Neural cell (in vitro differentiated cells): ENCODE measurements at regions not wholly inside any gene's neighbourhood (a gene's known extent, or its start where the extent isn't known, plus 50 kb on each side); places are given as distances from the start of the nearest gene placed in this dataset.

Experiments used
- H2AFZ ChIP-seq: fragments of 200-600, 300-800 bp; sonication (generic), shearing (Covaris generic); 2 replicates; pipeline ENCODE4 v1.6.0; 2014; ENCODE audit warnings: low read depth, mild to moderate bottlenecking, antibody characterized with exemption, low read length, moderate library complexity
- H3F3A ChIP-seq: fragments of 200-600 bp; shearing (Covaris generic); 2 replicates; pipeline ENCODE4 v1.6.1; 2016; ENCODE audit warnings: mild to moderate bottlenecking, moderate library complexity, mixed read lengths, antibody characterized with exemption, low read length; ENCODE audit not compliant: insufficient read depth, poor library complexity, severe bottlenecking
- H3K27ac ChIP-seq: fragments of 200-600, 300-800 bp; sonication (generic), shearing (Covaris generic); 2 replicates; pipeline ENCODE4 v1.5.1; 2014; ENCODE audit warnings: mild to moderate bottlenecking, low read length, moderate library complexity
- H3K27me3 ChIP-seq: fragments of 300-800, 200-600 bp; sonication (generic), shearing (Covaris generic); 2 replicates; pipeline ENCODE4 v1.6.0; 2014; ENCODE audit warnings: mild to moderate bottlenecking, low read depth, low read length, moderate library complexity; ENCODE audit not compliant: insufficient read depth
- H3K36me3 ChIP-seq: fragments of 300-800, 200-600 bp; sonication (generic), shearing (Covaris generic); 2 replicates; pipeline ENCODE4 v1.5.1; 2014; ENCODE audit warnings: mild to moderate bottlenecking, antibody characterized with exemption, low read length, moderate library complexity; ENCODE audit not compliant: insufficient read depth
- H3K4me2 ChIP-seq: fragments of 300-800, 200-600 bp; sonication (generic), shearing (Covaris generic); 2 replicates; pipeline ENCODE4 v1.6.0; 2014; ENCODE audit warnings: mild to moderate bottlenecking, low read length
- H3K4me3 ChIP-seq: fragments of 300-800, 200-600 bp; sonication (generic), shearing (Covaris generic); 2 replicates; pipeline ENCODE4 v1.5.1; 2014; ENCODE audit warnings: mild to moderate bottlenecking, low read length, moderate library complexity
- H3K79me2 ChIP-seq: fragments of 200-600 bp; shearing (Covaris generic); replicated peaks from 2 replicates; pipeline ENCODE4 v1.6.0; 2014; ENCODE audit warnings: mild to moderate bottlenecking, low read length, moderate library complexity; ENCODE audit not compliant: insufficient read depth
- H3K9ac ChIP-seq: fragments of 300-800, 200-600 bp; sonication (generic), shearing (Covaris generic); 2 replicates; pipeline ENCODE4 v1.6.1; 2016; ENCODE audit warnings: mild to moderate bottlenecking, low read length, mixed read lengths
- H3K9me2 ChIP-seq: fragments of 200-600 bp; shearing (Covaris generic); 2 replicates; pipeline ENCODE4 v1.6.1; 2016; ENCODE audit warnings: mild to moderate bottlenecking, low read length, mixed read lengths; ENCODE audit not compliant: insufficient read depth
- H3K9me3 ChIP-seq: fragments of 200-600, 300-800 bp; sonication (generic), shearing (Covaris generic); 2 replicates; pipeline ENCODE4 v1.6.1; 2016; ENCODE audit warnings: mild to moderate bottlenecking, mixed run types, low read length, moderate library complexity, mixed read lengths
- H4K20me1 ChIP-seq: fragments of 200-600 bp; shearing (Covaris generic); 2 replicates; pipeline ENCODE4 v1.6.1; 2016; ENCODE audit warnings: mild to moderate bottlenecking, mixed run types; ENCODE audit not compliant: insufficient read depth
- EP300 ChIP-seq: fragments of 450-650 bp; conservative IDR thresholded peaks from 2 replicates; pipeline ENCODE4 v1.6.1; 2014; ENCODE audit warnings: antibody characterized with exemption, mild to moderate bottlenecking, moderate library complexity; ENCODE audit not compliant: poor library complexity, severe bottlenecking
- EZH2 ChIP-seq: fragments of 200-600, 300-800 bp; shearing (Covaris generic), sonication (generic); IDR thresholded peaks from 2 replicates; pipeline ENCODE4 v1.6.1; 2014; ENCODE audit warnings: antibody characterized with exemption, low read length, borderline replicate concordance, mild to moderate bottlenecking; ENCODE audit not compliant: insufficient read depth, poor library complexity, severe bottlenecking
- MXI1 ChIP-seq: fragments of 450-650 bp; conservative IDR thresholded peaks from 2 replicates; pipeline ENCODE4 v1.6.1; 2014; ENCODE audit warnings: antibody characterized with exemption, mild to moderate bottlenecking; ENCODE audit not compliant: poor library complexity, severe bottlenecking
- POLR2AphosphoS5 ChIP-seq: IDR thresholded peaks from 2 replicates; pipeline ENCODE4 v1.6.1; 2012
- RAD21 ChIP-seq: fragments of 450-650 bp; conservative IDR thresholded peaks from 2 replicates; pipeline ENCODE4 v1.6.1; 2014; ENCODE audit warnings: antibody characterized with exemption, mild to moderate bottlenecking, moderate library complexity
- TAF1 ChIP-seq: IDR thresholded peaks from 2 replicates; pipeline ENCODE4 v1.6.1; 2012; ENCODE audit warnings: low read depth
- TF ChIP-seq, protein P1 (sequence below): fragments of 450-650 bp; IDR thresholded peaks from 2 replicates; pipeline ENCODE4 v1.5.1; 2014; ENCODE audit warnings: antibody characterized with exemption, mild to moderate bottlenecking, moderate library complexity; ENCODE audit not compliant: poor library complexity, severe bottlenecking

DNA sequence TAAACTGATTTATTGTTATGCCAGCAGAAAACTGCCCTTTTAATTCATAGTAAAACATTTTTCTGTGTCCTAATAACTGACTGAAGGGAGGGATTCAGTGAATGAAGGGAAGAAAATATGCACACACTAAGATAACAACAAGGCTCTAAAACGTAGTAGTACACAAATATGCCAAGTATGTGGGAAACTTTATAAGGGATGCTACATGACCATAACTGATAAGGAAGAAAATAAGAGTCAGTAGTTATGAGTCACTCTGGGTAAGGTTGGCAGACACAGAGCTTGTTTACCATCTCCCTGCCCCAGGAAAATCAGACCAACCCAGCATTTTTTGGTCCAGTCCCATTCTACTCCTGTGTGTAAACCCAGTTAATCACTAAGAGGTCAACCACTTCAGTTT lies 124.2 kb downstream of the RPRM start:
- Histone ChIP-seq H3K9ac (no peak overlapping the region), H2AFZ (no peak overlapping the region), H4K20me1 (no peaks in the 10 kb centered on the region), H3K27ac (no peak overlapping the region), H3K9me2 (no peaks in the 10 kb centered on the region), H3F3A (no peaks in the 10 kb centered on the region), H3K36me3 (no peaks in the 10 kb centered on the region), H3K4me2 (no peak overlapping the region), H3K27me3 (no peaks in the 10 kb centered on the region), H3K79me2 (no peaks in the 10 kb centered on the region), H3K4me3 (no peak overlapping the region), H3K9me3 (peaks cover 5% of the 10 kb centered on the region)
- TF ChIP-seq POLR2AphosphoS5 = no peak
- no peak for TF ChIP-seq TAF1
- TF ChIP-seq MXI1 = no peak
- no peak for TF ChIP-seq EP300
- TF ChIP-seq, protein P1, sequence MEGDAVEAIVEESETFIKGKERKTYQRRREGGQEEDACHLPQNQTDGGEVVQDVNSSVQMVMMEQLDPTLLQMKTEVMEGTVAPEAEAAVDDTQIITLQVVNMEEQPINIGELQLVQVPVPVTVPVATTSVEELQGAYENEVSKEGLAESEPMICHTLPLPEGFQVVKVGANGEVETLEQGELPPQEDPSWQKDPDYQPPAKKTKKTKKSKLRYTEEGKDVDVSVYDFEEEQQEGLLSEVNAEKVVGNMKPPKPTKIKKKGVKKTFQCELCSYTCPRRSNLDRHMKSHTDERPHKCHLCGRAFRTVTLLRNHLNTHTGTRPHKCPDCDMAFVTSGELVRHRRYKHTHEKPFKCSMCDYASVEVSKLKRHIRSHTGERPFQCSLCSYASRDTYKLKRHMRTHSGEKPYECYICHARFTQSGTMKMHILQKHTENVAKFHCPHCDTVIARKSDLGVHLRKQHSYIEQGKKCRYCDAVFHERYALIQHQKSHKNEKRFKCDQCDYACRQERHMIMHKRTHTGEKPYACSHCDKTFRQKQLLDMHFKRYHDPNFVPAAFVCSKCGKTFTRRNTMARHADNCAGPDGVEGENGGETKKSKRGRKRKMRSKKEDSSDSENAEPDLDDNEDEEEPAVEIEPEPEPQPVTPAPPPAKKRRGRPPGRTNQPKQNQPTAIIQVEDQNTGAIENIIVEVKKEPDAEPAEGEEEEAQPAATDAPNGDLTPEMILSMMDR = no peak
- TF ChIP-seq RAD21 = no peak

DNA sequence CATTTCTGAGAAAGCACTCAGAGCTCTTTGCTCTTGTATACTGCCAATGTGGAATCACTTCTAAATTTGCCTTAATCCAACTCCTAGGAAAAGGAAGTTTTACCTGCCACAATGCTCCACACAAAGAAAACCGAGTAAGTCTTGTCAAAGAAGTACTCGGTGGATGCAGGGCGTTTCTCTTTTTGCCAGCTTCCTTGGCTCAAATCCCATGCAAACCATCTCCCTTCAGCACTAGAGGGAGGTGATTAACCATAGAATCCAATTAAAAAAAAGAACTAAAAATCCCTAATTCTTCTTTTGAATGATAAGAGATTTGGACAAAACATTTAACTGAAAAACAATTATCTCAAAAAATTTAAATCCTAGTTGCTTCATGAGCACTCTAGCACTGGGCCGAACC lies 129.0 kb downstream of the RPRM start:
- no peak overlapping the region for H3K4me2 ChIP-seq
- no peak overlapping the region for H3K27ac ChIP-seq
- no peak overlapping the region for H3K4me3 ChIP-seq
- no peak overlapping the region for H2AFZ ChIP-seq
- H3K36me3 ChIP-seq = no peaks in the 10 kb centered on the region
- H3K9me2 ChIP-seq = no peaks in the 10 kb centered on the region
- no peaks in the 10 kb centered on the region for H3F3A ChIP-seq
- H4K20me1 ChIP-seq = no peaks in the 10 kb centered on the region
- TF ChIP-seq RAD21 (no peak), POLR2AphosphoS5 (no peak), EZH2 (no peak), MXI1 (no peak)
- H3K79me2 ChIP-seq = no peaks in the 10 kb centered on the region
- H3K27me3 ChIP-seq = no peaks in the 10 kb centered on the region
- no peak overlapping the region for H3K9ac ChIP-seq
- H3K9me3 ChIP-seq = peaks cover 5% of the 10 kb centered on the region

DNA sequence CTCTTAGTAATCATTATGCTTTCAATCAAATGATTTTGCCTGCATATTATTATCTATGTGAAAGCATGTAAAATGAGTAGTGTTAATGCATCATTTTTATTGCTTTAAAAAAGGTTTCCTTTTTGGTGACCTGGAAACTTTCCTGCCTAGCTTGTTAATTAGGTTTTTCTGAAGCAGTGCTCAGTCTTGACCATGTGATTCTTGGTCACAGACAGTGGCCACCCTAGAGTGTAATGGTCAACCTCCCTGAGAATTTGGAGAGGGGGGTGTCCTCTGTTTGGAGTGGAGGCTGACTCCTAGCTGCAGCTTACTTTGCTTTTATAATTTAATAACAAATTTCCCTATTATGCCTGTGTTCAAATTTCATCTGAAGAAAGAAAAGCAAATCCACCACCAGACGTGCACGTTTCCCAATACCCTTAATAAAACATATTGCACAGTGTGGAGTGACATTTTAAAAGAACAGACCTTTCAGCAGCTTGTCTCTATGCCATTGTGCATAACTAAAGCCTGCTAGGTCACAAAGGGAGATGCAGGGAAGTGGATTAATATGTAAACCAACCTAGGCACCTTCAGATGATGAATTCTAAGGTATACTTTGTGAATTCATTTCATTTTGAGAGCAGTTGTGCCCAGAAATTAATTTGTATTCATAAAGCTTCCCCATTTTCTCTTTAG lies 130.6 kb downstream of the RPRM start:
- Histone ChIP-seq H3K9me3 (peaks cover 5% of the 10 kb centered on the region), H3K9ac (peak overlapping the region; percentile 27), H3K36me3 (no peaks in the 10 kb centered on the region), H3K27me3 (no peaks in the 10 kb centered on the region), H3K4me3 (peak overlapping the region; percentile 21), H3K27ac (peak overlapping the region; percentile 43), H3F3A (no peaks in the 10 kb centered on the region), H2AFZ (no peak overlapping the region), H3K9me2 (no peaks in the 10 kb centered on the region), H4K20me1 (no peaks in the 10 kb centered on the region), H3K4me2 (peak overlapping the region; percentile 41), H3K79me2 (no peaks in the 10 kb centered on the region)
- no peak for TF ChIP-seq RAD21

DNA sequence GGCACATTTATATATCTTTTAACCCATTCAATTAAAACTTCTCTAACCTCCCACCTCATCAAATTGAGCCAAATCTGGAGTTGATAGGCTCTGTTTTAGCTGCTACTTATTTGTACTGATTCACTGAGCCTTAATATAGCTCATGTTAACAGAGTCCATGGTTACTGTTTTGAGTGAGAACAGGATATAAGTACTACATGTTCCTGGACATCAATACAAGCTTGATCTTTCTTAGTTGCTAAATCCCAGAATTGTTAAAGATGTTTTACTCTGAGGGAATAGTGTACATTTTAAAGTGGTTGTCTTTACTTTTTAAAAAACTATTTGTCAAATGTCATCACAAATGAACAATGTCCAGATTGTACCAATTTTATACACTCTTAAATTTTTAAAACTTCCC lies 157.7 kb downstream of the RPRM start:
- no peaks in the 10 kb centered on the region for H3K36me3 ChIP-seq
- no peaks in the 10 kb centered on the region for H3K27me3 ChIP-seq
- H3K9ac ChIP-seq = no peak overlapping the region
- no peaks in the 10 kb centered on the region for H3K9me2 ChIP-seq
- H3K79me2 ChIP-seq = no peaks in the 10 kb centered on the region
- H3K9me3 ChIP-seq = no peaks in the 10 kb centered on the region
- no peak overlapping the region for H3K4me2 ChIP-seq
- H3K27ac ChIP-seq = no peak overlapping the region
- no peak overlapping the region for H3K4me3 ChIP-seq
- H2AFZ ChIP-seq = no peak overlapping the region
- TF ChIP-seq EZH2 = no peak
- TF ChIP-seq, protein P1 = no peak
- no peak for TF ChIP-seq RAD21
- TF ChIP-seq TAF1 = no peak
- no peaks in the 10 kb centered on the region for H4K20me1 ChIP-seq
- no peaks in the 10 kb centered on the region for H3F3A ChIP-seq
